ENCODE measurements at regions not wholly inside any gene's neighbourhood (a gene's known extent, or its start where the extent isn't known, plus 50 kb on each side); places are given as distances from the start of the nearest gene placed in this dataset.
"Not testable (repeated sequence)": the region's sequence is repeated elsewhere in the genome, so short reads cannot be mapped to it uniquely, and the experiment has no call there.

GRCh38 chr10:83518779-83519178 lies 620.5 kb upstream of the GHITM start:
- WGBS, result 83% methylated on average over 4 of the region's 4 CpGs
- intact Hi-C loops (cut with DNase I), result no loop called here
- H3K4me3 ChIP-seq, result no peak overlapping the region
- H3K27ac ChIP-seq (replicated peaks in 1 of 4), result no peak overlapping the region
- no peaks in the 10 kb centered on the region for H3K36me3 ChIP-seq
- TF ChIP-seq POLR2AphosphoS5 (IDR thresholded peaks at IDR 0.05), result no peak
- TF ChIP-seq, protein P1, sequence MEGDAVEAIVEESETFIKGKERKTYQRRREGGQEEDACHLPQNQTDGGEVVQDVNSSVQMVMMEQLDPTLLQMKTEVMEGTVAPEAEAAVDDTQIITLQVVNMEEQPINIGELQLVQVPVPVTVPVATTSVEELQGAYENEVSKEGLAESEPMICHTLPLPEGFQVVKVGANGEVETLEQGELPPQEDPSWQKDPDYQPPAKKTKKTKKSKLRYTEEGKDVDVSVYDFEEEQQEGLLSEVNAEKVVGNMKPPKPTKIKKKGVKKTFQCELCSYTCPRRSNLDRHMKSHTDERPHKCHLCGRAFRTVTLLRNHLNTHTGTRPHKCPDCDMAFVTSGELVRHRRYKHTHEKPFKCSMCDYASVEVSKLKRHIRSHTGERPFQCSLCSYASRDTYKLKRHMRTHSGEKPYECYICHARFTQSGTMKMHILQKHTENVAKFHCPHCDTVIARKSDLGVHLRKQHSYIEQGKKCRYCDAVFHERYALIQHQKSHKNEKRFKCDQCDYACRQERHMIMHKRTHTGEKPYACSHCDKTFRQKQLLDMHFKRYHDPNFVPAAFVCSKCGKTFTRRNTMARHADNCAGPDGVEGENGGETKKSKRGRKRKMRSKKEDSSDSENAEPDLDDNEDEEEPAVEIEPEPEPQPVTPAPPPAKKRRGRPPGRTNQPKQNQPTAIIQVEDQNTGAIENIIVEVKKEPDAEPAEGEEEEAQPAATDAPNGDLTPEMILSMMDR (IDR thresholded peaks at IDR 0.05), result no peak
- no peak for TF ChIP-seq POLR2A (IDR thresholded peaks at IDR 0.05; ENCODE audit: low read depth)
- TF ChIP-seq EP300 (IDR thresholded peaks at IDR 0.05), result no peak
- no peaks in the 10 kb centered on the region for H3K4me1 ChIP-seq
- H3K9me3 ChIP-seq, result no peaks in the 10 kb centered on the region
- no peaks in the 10 kb centered on the region for H3K27me3 ChIP-seq
- no peak for DNase-seq (ENCODE audit: extremely low spot score)

DNA sequence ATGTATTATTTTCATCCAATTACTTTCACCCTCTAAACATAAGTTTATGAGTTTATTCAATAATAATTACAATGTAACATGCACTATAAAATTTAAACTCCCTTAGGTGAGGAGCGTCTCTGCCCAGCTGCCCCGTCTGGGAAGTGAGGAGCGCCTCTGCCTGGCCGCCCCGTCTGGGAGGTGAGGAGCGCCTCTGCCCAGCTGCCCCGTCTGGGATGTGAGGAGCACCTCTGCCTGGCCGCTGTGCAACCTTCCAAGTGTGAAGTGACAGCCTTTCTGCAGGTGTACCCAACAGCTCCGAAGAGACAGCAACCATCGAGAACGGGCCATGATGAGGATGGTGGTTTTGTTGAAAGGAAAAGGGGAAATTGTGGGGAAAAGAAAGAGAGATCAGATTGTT lies 618.9 kb upstream of the GHITM start:
- intact Hi-C loops (cut with DNase I); H3K4me1 ChIP-seq; DNase-seq (ENCODE audit: extremely low spot score); H3K27ac ChIP-seq (replicated peaks in 1 of 4); H3K4me3 ChIP-seq; H3K36me3 ChIP-seq; H3K27me3 ChIP-seq; H3K9me3 ChIP-seq: not testable (repeated sequence)
- WGBS, result 94% methylated on average over 11 of the region's 11 CpGs

DNA sequence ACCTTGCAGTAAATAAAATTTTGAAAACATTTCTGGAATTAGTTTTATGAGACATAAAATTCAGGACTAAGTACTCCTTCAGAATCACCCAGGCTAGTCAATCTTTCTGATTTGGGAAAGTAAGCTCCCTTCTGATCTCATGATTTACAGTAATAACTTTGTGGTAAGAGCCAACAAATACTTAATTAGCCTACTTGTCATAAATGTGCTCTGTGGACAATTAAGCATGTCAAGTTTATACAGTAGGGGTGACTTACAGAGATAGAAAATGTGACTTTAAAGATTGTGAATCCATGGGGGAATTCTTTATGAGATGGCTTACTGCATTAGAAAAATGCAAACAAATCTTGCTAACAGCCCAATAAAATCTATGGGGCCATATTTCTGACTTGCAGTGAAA lies 616.9 kb upstream of the GHITM start:
- no peak for DNase-seq (ENCODE audit: extremely low spot score)
- H3K9me3 ChIP-seq, result peaks cover 0 to 15% (median 9%) of the 10 kb centered on the region in 4 donors
- no peak overlapping the region for H3K27ac ChIP-seq (replicated peaks in 1 of 4)
- no peaks in the 10 kb centered on the region for H3K36me3 ChIP-seq
- no peaks in the 10 kb centered on the region for H3K4me1 ChIP-seq
- intact Hi-C loops (cut with DNase I), result no loop called here
- TF ChIP-seq, protein P1 (IDR thresholded peaks at IDR 0.05), result no peak
- TF ChIP-seq EP300 (IDR thresholded peaks at IDR 0.05) (no peak), POLR2A (IDR thresholded peaks at IDR 0.05; ENCODE audit: low read depth) (no peak)
- H3K4me3 ChIP-seq, result no peak overlapping the region
- no peaks in the 10 kb centered on the region for H3K27me3 ChIP-seq

DNA sequence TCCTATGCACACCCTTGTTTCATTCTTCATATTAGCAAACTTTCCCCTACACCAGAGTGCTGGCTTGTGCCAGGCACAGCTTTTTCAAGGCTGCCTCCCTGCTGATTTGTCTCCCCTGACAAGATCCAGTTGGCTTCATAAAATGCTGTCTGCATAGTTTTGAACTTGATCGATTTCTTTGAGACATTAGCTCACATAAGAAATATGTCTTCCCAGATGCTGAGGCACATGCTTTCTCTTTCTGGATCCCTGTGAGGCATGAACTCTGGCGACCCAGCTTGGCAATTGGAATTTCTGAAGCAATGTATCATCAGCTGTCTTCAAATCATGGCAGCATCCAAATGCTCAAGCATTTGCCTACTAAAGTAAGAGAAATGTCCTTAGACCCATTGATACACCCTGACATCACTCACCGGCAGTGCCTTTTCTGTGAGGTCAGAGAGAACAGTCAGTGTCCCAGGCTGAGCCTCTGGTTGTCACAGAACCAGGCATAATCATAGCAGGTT lies 616.4 kb upstream of the GHITM start:
- WGBS, result 28% methylated on average over 3 of the region's 3 CpGs
- Histone ChIP-seq H3K9me3 (peaks cover 0 to 19% (median 10%) of the 10 kb centered on the region in 4 donors), H3K27ac (replicated peaks in 1 of 4) (peak overlapping the region in 1 of 4 donors; percentile 27), H3K4me3 (no peak overlapping the region), H3K4me1 (no peaks in the 10 kb centered on the region), H3K27me3 (no peaks in the 10 kb centered on the region), H3K36me3 (no peaks in the 10 kb centered on the region)
- intact Hi-C loops (cut with DNase I), result no loop called here
- TF ChIP-seq POLR2AphosphoS5 (IDR thresholded peaks at IDR 0.05), result peak; percentile 4 to 26
- TF ChIP-seq EP300 (IDR thresholded peaks at IDR 0.05), result no peak
- DNase-seq (ENCODE audit: extremely low spot score), result no peak

DNA sequence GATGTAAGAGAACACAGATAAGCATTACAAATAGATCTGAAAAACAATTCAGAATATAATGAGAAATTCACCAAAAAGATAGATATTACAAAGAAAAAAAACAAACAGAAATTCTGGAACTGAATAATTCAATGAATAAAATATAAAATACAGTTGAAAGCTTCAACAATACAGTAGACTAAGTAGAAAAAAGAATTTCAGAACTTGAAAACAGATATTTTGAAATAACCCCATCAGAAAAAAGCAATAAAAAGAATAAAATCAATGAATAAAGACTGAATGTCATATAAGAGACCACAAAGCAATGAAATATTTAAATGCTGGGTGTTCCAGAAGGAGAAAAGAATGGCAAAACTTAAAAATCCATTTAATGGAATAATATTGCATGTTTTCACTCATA lies 611.4 kb upstream of the GHITM start:
- Histone ChIP-seq H3K9me3 (peaks cover 0 to 34% (median 10%) of the 10 kb centered on the region in 4 donors), H3K36me3 (no peaks in the 10 kb centered on the region), H3K27ac (replicated peaks in 1 of 4) (no peak overlapping the region), H3K4me3 (no peak overlapping the region), H3K4me1 (no peaks in the 10 kb centered on the region), H3K27me3 (no peaks in the 10 kb centered on the region)
- DNase-seq (ENCODE audit: extremely low spot score), result no peak
- no peak for TF ChIP-seq POLR2A (IDR thresholded peaks at IDR 0.05; ENCODE audit: low read depth)
- no peak for TF ChIP-seq POLR2AphosphoS5 (IDR thresholded peaks at IDR 0.05)
- TF ChIP-seq, protein P1 (IDR thresholded peaks at IDR 0.05), result no peak
- no peak for TF ChIP-seq EP300 (IDR thresholded peaks at IDR 0.05)
- intact Hi-C loops (cut with DNase I), result no loop called here

- Histone ChIP-seq H3K4me3 (no peak overlapping the region), H3K27ac (replicated peaks in 1 of 4) (no peak overlapping the region), H3K27me3 (no peaks in the 10 kb centered on the region), H3K4me1 (no peaks in the 10 kb centered on the region), H3K36me3 (no peaks in the 10 kb centered on the region), H3K9me3 (peaks cover 0 to 11% (median 0%) of the 10 kb centered on the region in 4 donors)
- DNase-seq (ENCODE audit: extremely low spot score), result no peak
- intact Hi-C loops (cut with DNase I), result no loop called here
- no peak for TF ChIP-seq POLR2A (IDR thresholded peaks at IDR 0.05; ENCODE audit: low read depth)
- TF ChIP-seq POLR2AphosphoS5 (IDR thresholded peaks at IDR 0.05), result no peak
- TF ChIP-seq, protein P1 (IDR thresholded peaks at IDR 0.05), result no peak
- TF ChIP-seq EP300 (IDR thresholded peaks at IDR 0.05), result no peak
- WGBS, result 59% methylated on average over 1 of the region's 1 CpG
Observed at GRCh38 chr10:83533290-83533689, 606.0 kb upstream of the GHITM start.
